Amniotic epithelial cell (primary cell): ENCODE measurements at regions not wholly inside any gene's neighbourhood (a gene's known extent, or its start where the extent isn't known, plus 50 kb on each side); places are given as distances from the start of the nearest gene placed in this dataset.

Experiments used
- DNase-seq: peaks from one replicate; pipeline ENCODE4 v3.0.0-alpha.2; 2010; ENCODE audit warnings: low read depth

GRCh38 chr2:60603533-60604190, 50.2 kb upstream of the BCL11A start:
- no peak for DNase-seq

GRCh38 chr2:60604486-60605064, 51.1 kb upstream of the BCL11A start:
- no peak for DNase-seq

- DNase-seq, result no peak
Observed at GRCh38 chr2:60605866-60606265, 52.4 kb upstream of the BCL11A start.

GRCh38 chr2:60608679-60609078, 55.2 kb upstream of the BCL11A start:
- DNase-seq, result peak; percentile 1

GRCh38 chr2:60612033-60612432, 58.6 kb upstream of the BCL11A start:
- DNase-seq, result no peak

GRCh38 chr2:60614319-60614718, 60.9 kb upstream of the BCL11A start:
- no peak for DNase-seq

- no peak for DNase-seq
Observed at GRCh38 chr2:60621688-60622429, 68.4 kb upstream of the BCL11A start.

- no peak for DNase-seq
Observed at GRCh38 chr2:60623040-60623439, 69.6 kb upstream of the BCL11A start.

- DNase-seq, result no peak
Observed at GRCh38 chr2:60627412-60627811, 74.0 kb upstream of the BCL11A start.

- no peak for DNase-seq
Observed at GRCh38 chr2:60628026-60628425, 74.6 kb upstream of the BCL11A start.

GRCh38 chr2:60628615-60629304, 75.3 kb upstream of the BCL11A start:
- no peak for DNase-seq

GRCh38 chr2:60629305-60629662, 75.8 kb upstream of the BCL11A start:
- no peak for DNase-seq

GRCh38 chr2:60629801-60630385, 76.4 kb upstream of the BCL11A start:
- DNase-seq, result peak; percentile 7

- no peak for DNase-seq
Observed at GRCh38 chr2:60633615-60634014, 80.2 kb upstream of the BCL11A start.

GRCh38 chr2:60634438-60634837, 81.0 kb upstream of the BCL11A start:
- peak; percentile 15 for DNase-seq

GRCh38 chr2:60641811-60642788, 88.6 kb upstream of the BCL11A start:
- peak; percentile 33 for DNase-seq

- DNase-seq, result no peak
Observed at GRCh38 chr2:60643747-60644146, 90.3 kb upstream of the BCL11A start.

- no peak for DNase-seq
Observed at GRCh38 chr2:60644951-60645350, 91.5 kb upstream of the BCL11A start.

- no peak for DNase-seq
Observed at GRCh38 chr2:60648191-60648590, 94.7 kb upstream of the BCL11A start.

- DNase-seq, result no peak
Observed at GRCh38 chr2:60649721-60650120, 96.3 kb upstream of the BCL11A start.

- DNase-seq, result no peak
Observed at GRCh38 chr2:60652832-60653340, 99.4 kb upstream of the BCL11A start.
